HepG2 (cell line): ENCODE measurements at regions not wholly inside any gene's neighbourhood (a gene's known extent, or its start where the extent isn't known, plus 50 kb on each side); places are given as distances from the start of the nearest gene placed in this dataset.

ENCODE experiments used
- ATRX ChIP-seq: sonication (generic); formaldehyde crosslinking; IDR thresholded peaks from 2 replicates; pipeline ENCODE4 v1.4.0; 2020; ENCODE audit warnings: missing genetic modification reagents, borderline replicate concordance
- EHMT2 ChIP-seq: fragments of 200-600 bp; sonication (generic); IDR thresholded peaks from 2 replicates; pipeline ENCODE4 v1.7.0; 2017; ENCODE audit warnings: antibody characterized with exemption, low read depth, low read length, borderline replicate concordance
- GATAD2A ChIP-seq: IDR thresholded peaks from 2 replicates; pipeline ENCODE4 v1.6.1; 2016
- GLI4 ChIP-seq: sonication (generic); formaldehyde crosslinking; IDR thresholded peaks from 2 replicates; pipeline ENCODE4 v1.5.1; 2020; ENCODE audit warnings: missing genetic modification reagents, mild to moderate bottlenecking, moderate library complexity, borderline replicate concordance
- GPBP1L1 ChIP-seq: sonication (generic); formaldehyde crosslinking; IDR thresholded peaks from 2 replicates; pipeline ENCODE4 v1.5.0; 2020; ENCODE audit warnings: mild to moderate bottlenecking, missing genetic modification reagents
- HNRNPL ChIP-seq: fragments of 200-400 bp; formaldehyde crosslinking; IDR thresholded peaks from 2 replicates; pipeline ENCODE4 v1.6.1; 2017; ENCODE audit warnings: mild to moderate bottlenecking, low read depth, low read length
- JUNB ChIP-seq: sonication (generic); formaldehyde crosslinking; IDR thresholded peaks from 2 replicates; pipeline ENCODE4 v1.8.0; 2022; ENCODE audit warnings: missing genetic modification reagents, mild to moderate bottlenecking, borderline replicate concordance
- MBD4 ChIP-seq: IDR thresholded peaks from 2 replicates; pipeline ENCODE4 v1.6.1; 2012; ENCODE audit warnings: low read length, inconsistent platforms, borderline replicate concordance
- MLX ChIP-seq: IDR thresholded peaks from 2 replicates; pipeline ENCODE4 v1.6.1; 2016
- MTA3 ChIP-seq: sonication (generic); formaldehyde crosslinking; IDR thresholded peaks from 2 replicates; pipeline ENCODE4 v1.4.0; 2020; ENCODE audit warnings: missing genetic modification reagents
- NPAS2 ChIP-seq: sonication (generic); formaldehyde crosslinking; IDR thresholded peaks from 2 replicates; pipeline ENCODE4 v1.8.0; 2022; ENCODE audit warnings: mild to moderate bottlenecking, missing genetic modification reagents, borderline replicate concordance
- PAX8 ChIP-seq: sonication (generic); formaldehyde crosslinking; IDR thresholded peaks from 2 replicates; pipeline ENCODE4 v1.8.0; 2022; ENCODE audit warnings: mild to moderate bottlenecking, missing genetic modification reagents, borderline replicate concordance
- PREB ChIP-seq: sonication (generic); formaldehyde crosslinking; IDR thresholded peaks from 2 replicates; pipeline ENCODE4 v1.4.0; 2020; ENCODE audit warnings: missing genetic modification reagents
- RXRA ChIP-seq: sonication (generic); formaldehyde crosslinking; IDR thresholded peaks from 2 replicates; pipeline ENCODE4 v1.5.1; 2020; ENCODE audit warnings: missing genetic modification reagents
- SMC3 ChIP-seq: IDR thresholded peaks from 2 replicates; pipeline ENCODE4 v1.6.1; 2011; ENCODE audit warnings: low read length, improper control_type of control experiment
- SOX13 ChIP-seq, 3 experiments: fragments of 450-650 bp in 1 of 3; sonication (generic) in 1 of 3; formaldehyde crosslinking in 1 of 3; IDR thresholded peaks in 2 of 3; conservative IDR thresholded peaks in 1 of 3; 2 replicates each; pipeline versions ENCODE4 v1.5.0 to v1.6.1; 2016 to 2020; ENCODE audit warnings: antibody characterized with exemption in 1 of 3, mild to moderate bottlenecking in 1 of 3, missing compliant biosample characterization in 1 of 3, missing genetic modification reagents in 1 of 3, moderate library complexity in 1 of 3
- SRSF9 ChIP-seq: fragments of 200-400 bp; formaldehyde crosslinking; IDR thresholded peaks from 2 replicates; pipeline ENCODE4 v1.6.1; 2018; ENCODE audit warnings: borderline replicate concordance, mild to moderate bottlenecking, low read depth, low read length; ENCODE audit not compliant: insufficient read depth, poor library complexity, severe bottlenecking
- TCF7 ChIP-seq: sonication (generic); IDR thresholded peaks from 2 replicates; pipeline ENCODE4 v1.6.1; 2016; ENCODE audit warnings: antibody characterized with exemption, low read depth
- TEAD2 ChIP-seq: sonication (generic); formaldehyde crosslinking; IDR thresholded peaks from 2 replicates; pipeline ENCODE4 v1.9.0; 2021; ENCODE audit warnings: missing genetic modification reagents
- THAP8 ChIP-seq: sonication (generic); formaldehyde crosslinking; IDR thresholded peaks from 2 replicates; pipeline ENCODE4 v1.5.1; 2020; ENCODE audit warnings: missing genetic modification reagents, mild to moderate bottlenecking, borderline replicate concordance
- ZNF24 ChIP-seq: fragments of 450-650 bp; IDR thresholded peaks from 2 replicates; pipeline ENCODE4 v1.6.1; 2017; ENCODE audit warnings: antibody characterized with exemption, mild to moderate bottlenecking
- ZNF30 ChIP-seq: sonication (generic); formaldehyde crosslinking; IDR thresholded peaks from 2 replicates; pipeline ENCODE4 v1.5.0; 2020; ENCODE audit warnings: mild to moderate bottlenecking, missing genetic modification reagents
- ZNF382 ChIP-seq: sonication (generic); formaldehyde crosslinking; IDR thresholded peaks from 2 replicates; pipeline ENCODE4 v1.5.0; 2020; ENCODE audit warnings: missing genetic modification reagents, mild to moderate bottlenecking, borderline replicate concordance
- ZNF546 ChIP-seq: sonication (generic); formaldehyde crosslinking; conservative IDR thresholded peaks from 2 replicates; pipeline ENCODE4 v1.8.1; 2023; ENCODE audit warnings: mild to moderate bottlenecking, missing genetic modification reagents
- ZNF552 ChIP-seq: sonication (generic); formaldehyde crosslinking; IDR thresholded peaks from 2 replicates; pipeline ENCODE4 v1.9.0; 2022; ENCODE audit warnings: missing genetic modification reagents, mild to moderate bottlenecking, borderline replicate concordance
- ZNF713 ChIP-seq: sonication (generic); formaldehyde crosslinking; IDR thresholded peaks from 2 replicates; pipeline ENCODE4 v1.4.0; 2020; ENCODE audit warnings: mild to moderate bottlenecking, missing genetic modification reagents
- ZSCAN31 ChIP-seq: sonication (generic); formaldehyde crosslinking; IDR thresholded peaks from 2 replicates; pipeline ENCODE4 v1.5.0; 2020; ENCODE audit warnings: low read depth, mild to moderate bottlenecking, missing genetic modification reagents
- ZZZ3 ChIP-seq: sonication (generic); formaldehyde crosslinking; IDR thresholded peaks from 2 replicates; pipeline ENCODE4 v1.4.0; 2020; ENCODE audit warnings: missing genetic modification reagents, mild to moderate bottlenecking, borderline replicate concordance

- TF ChIP-seq PAX8 (CRISPR knock-in tag) = no peak
- no peak for TF ChIP-seq ZZZ3 (CRISPR knock-in tag)
- no peak for TF ChIP-seq HNRNPL
- no peak for TF ChIP-seq PREB (CRISPR knock-in tag)
- TF ChIP-seq ZNF546 (CRISPR knock-in tag) = no peak
- TF ChIP-seq ATRX (CRISPR knock-in tag) = no peak
- TF ChIP-seq ZNF30 (CRISPR knock-in tag) = no peak
- TF ChIP-seq MBD4 = no peak
- peak; percentile 95 for TF ChIP-seq GATAD2A (CRISPR knock-in tag)
- TF ChIP-seq JUNB (CRISPR knock-in tag) = no peak
- peak; percentile 83; the same call in 1 of the 2 replicates for TF ChIP-seq RXRA (CRISPR knock-in tag)
- no peak for TF ChIP-seq GPBP1L1 (CRISPR knock-in tag)
- TF ChIP-seq SRSF9 = no peak
- TF ChIP-seq TEAD2 (CRISPR knock-in tag) = no peak
- TF ChIP-seq MTA3 = no peak
- no peak for TF ChIP-seq ZSCAN31 (CRISPR knock-in tag)
- TF ChIP-seq GLI4 (CRISPR knock-in tag) = no peak
- no peak for TF ChIP-seq ZNF382 (CRISPR knock-in tag)
- TF ChIP-seq MLX (CRISPR knock-in tag) = peak; percentile 38; the same call in 1 of the 2 replicates
- no peak for TF ChIP-seq EHMT2
- TF ChIP-seq ZNF713 = no peak
- no peak for TF ChIP-seq ZNF552 (CRISPR knock-in tag)
- TF ChIP-seq NPAS2 (CRISPR knock-in tag) = no peak
- no peak for TF ChIP-seq SOX13 (IDR thresholded peaks at IDR 0.05)
- TF ChIP-seq SOX13 (CRISPR knock-in tag; conservative IDR thresholded peaks at IDR 0.05 in 1 of 2, IDR thresholded peaks at IDR 0.05 in 1 of 2) = peak in 1 of 2 experiments; percentile 85; a peak in 2 of 4 replicates
- peak; percentile 77; the same call in 1 of the 2 replicates for TF ChIP-seq ZNF24
- TF ChIP-seq THAP8 (CRISPR knock-in tag) = peak; percentile 53; the same call in 1 of the 2 replicates
- peak; percentile 27; the same call in 1 of the 2 replicates for TF ChIP-seq SMC3
- peak; percentile 39; the same call in 1 of the 2 replicates for TF ChIP-seq TCF7
Observed at GRCh38 chr1:211885747-211886522, 55.4 kb upstream of the LPGAT1 start (continued).
